Caco-2 (cell line): ENCODE measurements at regions not wholly inside any gene's neighbourhood (a gene's known extent, or its start where the extent isn't known, plus 50 kb on each side); places are given as distances from the start of the nearest gene placed in this dataset.

ENCODE experiments used
- BruUV-seq: library from RNA; stranded (reverse); fragments of 400-500 nt; replicated peaks from 2 replicates; lab custom pipeline; 2021; lab: Mats Ljungman, UMichigan
- CTCF ChIA-PET: fragments of 300-600 bp; sonication (Branson Sonifier 250); formaldehyde crosslinking; loops from one replicate; lab custom pipeline; 2022; ENCODE audit warnings: antibody characterized with exemption; lab: Charles Lee
- POLR2A ChIA-PET: fragments of 300-600 bp; sonication (Branson Sonifier 250); formaldehyde crosslinking; loops from one replicate; lab custom pipeline; 2022; ENCODE audit warnings: antibody characterized with exemption; lab: Charles Lee
- DNase-seq, 2 experiments: peaks; one replicate each; pipeline versions ENCODE4 v3.0.0 to v3.0.0-alpha.2; 2020 to 2022
- H3K27me3 ChIP-seq: replicated peaks from 2 replicates; pipeline ENCODE4 v1.6.0; 2011; ENCODE audit warnings: low read length; ENCODE audit not compliant: control insufficient read depth, insufficient read depth
- H3K36me3 ChIP-seq: 2 replicates; pipeline ENCODE4 v1.5.1; 2011; ENCODE audit warnings: low read length; ENCODE audit not compliant: control insufficient read depth, insufficient read depth
- H3K4me1 ChIP-seq: fragments of 250-450 bp; sonication (Bioruptor Pico); 2 replicates; pipeline ENCODE4 v1.5.1; 2020; ENCODE audit warnings: mild to moderate bottlenecking
- H3K4me3 ChIP-seq: 2 replicates; pipeline ENCODE4 v1.5.1; 2011; ENCODE audit warnings: low read depth, mild to moderate bottlenecking, control low read depth, low read length
- H3K9me3 ChIP-seq: fragments of 250-450 bp; sonication (Bioruptor Pico); 2 replicates; pipeline ENCODE4 v1.5.1; 2020; ENCODE audit warnings: mild to moderate bottlenecking, moderate library complexity
- H3K27ac Mint-ChIP-seq: one replicate; pipeline ENCODE4 v1.8.0; 2022; ENCODE audit warnings: mixed read lengths; ENCODE audit not compliant: unreplicated experiment
- H3K27me3 Mint-ChIP-seq: one replicate; pipeline ENCODE4 v1.8.0; 2022; ENCODE audit warnings: mixed read lengths; ENCODE audit not compliant: insufficient read depth, unreplicated experiment
- H3K36me3 Mint-ChIP-seq: one replicate; pipeline ENCODE4 v1.8.0; 2022; ENCODE audit warnings: mild to moderate bottlenecking, mixed read lengths; ENCODE audit not compliant: insufficient read depth, unreplicated experiment
- H3K4me1 Mint-ChIP-seq: one replicate; pipeline ENCODE4 v1.8.0; 2022; ENCODE audit warnings: low read depth, mixed read lengths; ENCODE audit not compliant: unreplicated experiment
- H3K4me3 Mint-ChIP-seq: one replicate; pipeline ENCODE4 v1.8.0; 2022; ENCODE audit warnings: mild to moderate bottlenecking, moderate library complexity, mixed read lengths; ENCODE audit not compliant: unreplicated experiment
- H3K9me3 Mint-ChIP-seq: one replicate; pipeline ENCODE4 v1.8.0; 2022; ENCODE audit warnings: mixed read lengths; ENCODE audit not compliant: unreplicated experiment
- intact Hi-C: fragments of 100-400 bp; cut with micrococcal nuclease; formaldehyde crosslinking; loops from one replicate; pipeline ENCODE4 v1.10.0; 2022; ENCODE audit not compliant: unreplicated experiment
- TF ChIP-seq, protein P1 (sequence below), 2 experiments: fragments of 200-600 bp in 1 of 2; IDR thresholded peaks; 1 replicate in 1 of 2; 2 replicates in 1 of 2; pipeline versions ENCODE4 v1.5.1 to v1.8.0; 2011 to 2022; ENCODE audit warnings: antibody characterized with exemption in 1 of 2, control low read depth in 1 of 2, inconsistent platforms in 1 of 2, low read depth in 1 of 2, low read length in 1 of 2, mild to moderate bottlenecking in 1 of 2, moderate library complexity in 1 of 2; ENCODE audit not compliant: insufficient read depth in 1 of 2, severe bottlenecking in 1 of 2, unreplicated experiment in 1 of 2

GRCh38 chr15:29442532-29442931, 172.9 kb upstream of the NSMCE3 start:
- no peak overlapping the region for H3K27ac Mint-ChIP-seq
- DNase-seq: no peak
- H3K4me3 ChIP-seq: no peak overlapping the region

GRCh38 chr15:29440541-29440940, 170.9 kb upstream of the NSMCE3 start:
- no peaks in the 10 kb centered on the region for H3K9me3 Mint-ChIP-seq
- Histone ChIP-seq H3K9me3 (no peaks in the 10 kb centered on the region), H3K36me3 (no peaks in the 10 kb centered on the region), H3K27me3 (no peaks in the 10 kb centered on the region), H3K4me1 (peaks cover 19% of the 10 kb centered on the region), H3K4me3 (no peak overlapping the region)
- TF ChIP-seq, protein P1, sequence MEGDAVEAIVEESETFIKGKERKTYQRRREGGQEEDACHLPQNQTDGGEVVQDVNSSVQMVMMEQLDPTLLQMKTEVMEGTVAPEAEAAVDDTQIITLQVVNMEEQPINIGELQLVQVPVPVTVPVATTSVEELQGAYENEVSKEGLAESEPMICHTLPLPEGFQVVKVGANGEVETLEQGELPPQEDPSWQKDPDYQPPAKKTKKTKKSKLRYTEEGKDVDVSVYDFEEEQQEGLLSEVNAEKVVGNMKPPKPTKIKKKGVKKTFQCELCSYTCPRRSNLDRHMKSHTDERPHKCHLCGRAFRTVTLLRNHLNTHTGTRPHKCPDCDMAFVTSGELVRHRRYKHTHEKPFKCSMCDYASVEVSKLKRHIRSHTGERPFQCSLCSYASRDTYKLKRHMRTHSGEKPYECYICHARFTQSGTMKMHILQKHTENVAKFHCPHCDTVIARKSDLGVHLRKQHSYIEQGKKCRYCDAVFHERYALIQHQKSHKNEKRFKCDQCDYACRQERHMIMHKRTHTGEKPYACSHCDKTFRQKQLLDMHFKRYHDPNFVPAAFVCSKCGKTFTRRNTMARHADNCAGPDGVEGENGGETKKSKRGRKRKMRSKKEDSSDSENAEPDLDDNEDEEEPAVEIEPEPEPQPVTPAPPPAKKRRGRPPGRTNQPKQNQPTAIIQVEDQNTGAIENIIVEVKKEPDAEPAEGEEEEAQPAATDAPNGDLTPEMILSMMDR (IDR thresholded peaks at IDR 0.05; ENCODE audit: insufficient read depth in 1 of 2, low read depth in 1 of 2, low read length in 1 of 2, severe bottlenecking in 1 of 2, unreplicated experiment in 1 of 2): no peak
- peaks cover 14% of the 10 kb centered on the region for H3K4me1 Mint-ChIP-seq
- intact Hi-C loops: no loop called here
- peaks cover 5% of the 10 kb centered on the region for H3K36me3 Mint-ChIP-seq
- no peak overlapping the region for H3K4me3 Mint-ChIP-seq
- no peak for DNase-seq
- H3K27me3 Mint-ChIP-seq: peaks cover 4% of the 10 kb centered on the region
- H3K27ac Mint-ChIP-seq: no peak overlapping the region
- no TSS peak for BruUV-seq
- ChIA-PET POLR2A (no interaction called here), CTCF (no interaction called here)

More at GRCh38 chr15:29442532-29442931, 172.9 kb upstream of the NSMCE3 start:
- no peaks in the 10 kb centered on the region for H3K9me3 Mint-ChIP-seq
- peaks cover 5% of the 10 kb centered on the region for H3K36me3 Mint-ChIP-seq
- peaks cover 4% of the 10 kb centered on the region for H3K27me3 Mint-ChIP-seq
- peaks cover 14% of the 10 kb centered on the region for H3K4me1 Mint-ChIP-seq
- no peak overlapping the region for H3K4me3 Mint-ChIP-seq
- TF ChIP-seq, protein P1 (IDR thresholded peaks at IDR 0.05; ENCODE audit: insufficient read depth in 1 of 2, low read depth in 1 of 2, low read length in 1 of 2, severe bottlenecking in 1 of 2, unreplicated experiment in 1 of 2): no peak
- Histone ChIP-seq H3K27me3 (no peaks in the 10 kb centered on the region; the same call in 1 of the 2 replicates), H3K4me1 (peaks cover 19% of the 10 kb centered on the region), H3K9me3 (no peaks in the 10 kb centered on the region), H3K36me3 (no peaks in the 10 kb centered on the region; the same call in 1 of the 2 replicates)
- CTCF ChIA-PET: no interaction called here
- BruUV-seq: no TSS peak
- intact Hi-C loops: no loop called here
- POLR2A ChIA-PET: no interaction called here

DNA sequence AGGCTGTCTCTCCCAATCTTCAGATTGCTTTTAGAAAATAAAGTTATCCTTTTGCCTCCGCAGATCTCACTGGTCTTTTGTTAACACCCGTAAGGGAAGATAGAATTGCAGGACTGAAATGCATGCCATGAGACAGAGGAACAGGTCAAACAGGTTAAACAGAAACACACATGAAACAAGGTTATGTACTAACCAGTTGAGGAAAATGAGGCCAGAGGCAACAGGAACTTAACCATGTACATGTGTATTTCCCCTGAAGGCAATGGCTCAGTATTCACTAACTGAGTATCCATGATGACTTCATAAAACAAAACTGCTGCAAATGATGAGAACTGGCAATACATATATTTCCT, 169.1 kb upstream of the NSMCE3 start:
- ChIA-PET CTCF (no interaction called here), POLR2A (no interaction called here)
- no TSS peak for BruUV-seq
- H3K27ac Mint-ChIP-seq: peak overlapping the region; percentile 13
- TF ChIP-seq, protein P1 (IDR thresholded peaks at IDR 0.05; ENCODE audit: insufficient read depth in 1 of 2, low read depth in 1 of 2, low read length in 1 of 2, severe bottlenecking in 1 of 2, unreplicated experiment in 1 of 2): no peak
- no peaks in the 10 kb centered on the region for H3K27me3 ChIP-seq
- peaks cover 14% of the 10 kb centered on the region for H3K4me1 Mint-ChIP-seq
- intact Hi-C loops: no loop called here
- DNase-seq: peak in 1 of 2 experiments; percentile 22
- peaks cover 19% of the 10 kb centered on the region for H3K4me1 ChIP-seq
- H3K4me3 Mint-ChIP-seq: no peak overlapping the region
- no peaks in the 10 kb centered on the region for H3K9me3 Mint-ChIP-seq
- no peaks in the 10 kb centered on the region for H3K36me3 ChIP-seq
- no peak overlapping the region for H3K4me3 ChIP-seq
- H3K9me3 ChIP-seq: no peaks in the 10 kb centered on the region
- no peaks in the 10 kb centered on the region for H3K27me3 Mint-ChIP-seq
- H3K36me3 Mint-ChIP-seq: peaks cover 5% of the 10 kb centered on the region
